ENCODE measurements at regions not wholly inside any gene's neighbourhood (a gene's known extent, or its start where the extent isn't known, plus 50 kb on each side); places are given as distances from the start of the nearest gene placed in this dataset.

DNA sequence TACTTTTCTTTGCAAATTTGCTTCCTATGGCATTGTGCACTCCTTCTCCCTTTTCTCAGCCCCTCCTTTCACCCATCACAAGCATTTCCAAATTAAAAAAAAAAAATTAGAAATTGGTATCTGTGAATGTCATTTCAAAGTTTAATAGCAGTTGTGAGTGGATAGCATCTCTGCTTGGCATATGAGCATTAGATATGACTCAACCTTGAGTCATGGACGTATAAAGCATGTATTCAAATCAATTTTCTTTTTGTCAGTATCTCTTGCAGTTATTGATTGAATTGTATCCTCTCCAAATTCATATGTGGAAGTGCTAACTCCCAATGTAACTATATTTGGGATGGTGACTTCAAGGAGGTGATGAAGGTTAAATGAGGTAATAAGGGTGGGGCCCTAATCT, 60.1 kb upstream of the MAP3K7 start:
- no peak for TF ChIP-seq POLR2A (IDR thresholded peaks at IDR 0.05)
- TF ChIP-seq, protein P1, sequence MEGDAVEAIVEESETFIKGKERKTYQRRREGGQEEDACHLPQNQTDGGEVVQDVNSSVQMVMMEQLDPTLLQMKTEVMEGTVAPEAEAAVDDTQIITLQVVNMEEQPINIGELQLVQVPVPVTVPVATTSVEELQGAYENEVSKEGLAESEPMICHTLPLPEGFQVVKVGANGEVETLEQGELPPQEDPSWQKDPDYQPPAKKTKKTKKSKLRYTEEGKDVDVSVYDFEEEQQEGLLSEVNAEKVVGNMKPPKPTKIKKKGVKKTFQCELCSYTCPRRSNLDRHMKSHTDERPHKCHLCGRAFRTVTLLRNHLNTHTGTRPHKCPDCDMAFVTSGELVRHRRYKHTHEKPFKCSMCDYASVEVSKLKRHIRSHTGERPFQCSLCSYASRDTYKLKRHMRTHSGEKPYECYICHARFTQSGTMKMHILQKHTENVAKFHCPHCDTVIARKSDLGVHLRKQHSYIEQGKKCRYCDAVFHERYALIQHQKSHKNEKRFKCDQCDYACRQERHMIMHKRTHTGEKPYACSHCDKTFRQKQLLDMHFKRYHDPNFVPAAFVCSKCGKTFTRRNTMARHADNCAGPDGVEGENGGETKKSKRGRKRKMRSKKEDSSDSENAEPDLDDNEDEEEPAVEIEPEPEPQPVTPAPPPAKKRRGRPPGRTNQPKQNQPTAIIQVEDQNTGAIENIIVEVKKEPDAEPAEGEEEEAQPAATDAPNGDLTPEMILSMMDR (IDR thresholded peaks at IDR 0.05): no peak
